GM19025 (cell line): ENCODE measurements at regions not wholly inside any gene's neighbourhood (a gene's known extent, or its start where the extent isn't known, plus 50 kb on each side); places are given as distances from the start of the nearest gene placed in this dataset.

Experiments used
- ATAC-seq: cut with Tn5 transposase; IDR thresholded peaks from one replicate; pipeline ENCODE4 v1.9.1; 2021; ENCODE audit warnings: mild to moderate bottlenecking, low read depth, moderate library complexity; ENCODE audit not compliant: unreplicated experiment

GRCh38 chr15:89400116-89400781 lies 65.6 kb upstream of the POLG start:
- ATAC-seq: peak; percentile 23

GRCh38 chr15:89399238-89400115 lies 64.9 kb upstream of the POLG start:
- peak; percentile 59 for ATAC-seq

GRCh38 chr15:89398896-89399237 lies 64.2 kb upstream of the POLG start:
- no peak for ATAC-seq

- ATAC-seq: no peak
Observed at GRCh38 chr15:89397653-89398023, 63.0 kb upstream of the POLG start.

GRCh38 chr15:89396723-89397652 lies 62.4 kb upstream of the POLG start:
- no peak for ATAC-seq

- ATAC-seq: no peak
Observed at GRCh38 chr15:89395996-89396395, 61.4 kb upstream of the POLG start.

- no peak for ATAC-seq
Observed at GRCh38 chr15:89395461-89395871, 60.8 kb upstream of the POLG start.

- no peak for ATAC-seq
Observed at GRCh38 chr15:89395031-89395430, 60.4 kb upstream of the POLG start.

GRCh38 chr15:89393056-89393455 lies 58.4 kb upstream of the POLG start:
- no peak for ATAC-seq

- ATAC-seq: no peak
Observed at GRCh38 chr15:89391685-89392257, 57.1 kb upstream of the POLG start.

- no peak for ATAC-seq
Observed at GRCh38 chr15:89389841-89390603, 55.4 kb upstream of the POLG start.

- no peak for ATAC-seq
Observed at GRCh38 chr15:89387140-89387903, 52.7 kb upstream of the POLG start.

- ATAC-seq: no peak
Observed at GRCh38 chr15:89385596-89386331, 51.1 kb upstream of the POLG start.
